ENCODE measurements at regions not wholly inside any gene's neighbourhood (a gene's known extent, or its start where the extent isn't known, plus 50 kb on each side); places are given as distances from the start of the nearest gene placed in this dataset.
"Not testable (repeated sequence)": the region's sequence is repeated elsewhere in the genome, so short reads cannot be mapped to it uniquely, and the experiment has no call there.

DNA sequence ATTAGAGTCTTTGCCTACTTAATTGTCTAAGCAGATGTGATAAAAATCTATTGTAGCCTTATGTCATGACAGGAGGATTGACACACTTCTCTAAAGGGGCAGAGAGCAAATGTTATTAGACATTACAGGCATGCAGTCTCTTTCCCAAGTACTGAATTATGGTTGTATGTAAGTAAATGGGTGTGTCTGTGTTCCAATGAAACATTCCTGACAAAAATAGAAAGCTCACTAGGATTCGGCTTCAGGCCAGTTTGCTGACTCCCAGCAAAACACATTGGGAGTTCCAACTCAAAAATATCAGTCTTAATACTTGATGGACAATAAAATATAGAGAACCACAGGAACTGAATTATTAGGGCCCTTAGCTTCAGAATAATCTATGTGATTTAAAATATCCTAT is 1480.4 kb downstream of the FAM181B start:
- H3K36me3 ChIP-seq (ENCODE audit: low read depth, missing control alignments), result no peaks in the 10 kb centered on the region
- TF ChIP-seq CTCF (IDR thresholded peaks at IDR 0.05) (no peak), POLR2A (IDR thresholded peaks at IDR 0.05) (no peak)
- intact Hi-C loops (cut with DNase I; ENCODE audit: low total_unique reads), result no loop called here
- 33 to 38% methylated on average over 1 of the region's 1 CpG for WGBS, 2 donors
- no peak for DNase-seq
- no peak overlapping the region for H3K27ac ChIP-seq
- H3K4me3 ChIP-seq, result no peak overlapping the region
- H3K9me3 ChIP-seq, result no peaks in the 10 kb centered on the region
- H3K4me1 ChIP-seq, result no peaks in the 10 kb centered on the region
- H3K27me3 ChIP-seq, result no peaks in the 10 kb centered on the region

DNA sequence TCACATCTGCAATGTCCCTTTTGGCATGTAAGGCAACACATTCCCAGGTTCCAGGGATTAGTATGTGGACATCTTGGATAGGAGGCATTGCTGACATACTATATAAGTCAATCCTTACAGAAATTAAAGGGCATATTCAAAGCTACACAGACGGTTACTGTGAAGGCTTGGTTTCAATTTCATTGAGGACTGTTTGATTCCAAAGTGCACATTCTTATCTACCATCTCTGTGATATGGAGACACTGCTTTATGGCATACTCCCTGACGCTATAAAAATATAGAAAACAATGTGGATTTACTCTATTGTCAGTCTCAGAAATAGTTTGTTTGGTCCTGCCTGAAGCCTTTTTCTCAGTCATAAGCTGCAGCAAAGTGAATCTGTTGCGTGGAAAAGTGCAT is 1486.7 kb downstream of the FAM181B start:
- Histone ChIP-seq H3K9me3 (no peaks in the 10 kb centered on the region), H3K36me3 (ENCODE audit: low read depth, missing control alignments) (no peaks in the 10 kb centered on the region), H3K4me3 (no peak overlapping the region), H3K27me3 (no peaks in the 10 kb centered on the region), H3K27ac (no peak overlapping the region), H3K4me1 (no peaks in the 10 kb centered on the region)
- 81 to 82% methylated on average over 3 of the region's 3 CpGs for WGBS, 2 donors
- no peak for TF ChIP-seq CTCF (IDR thresholded peaks at IDR 0.05)
- TF ChIP-seq POLR2A (IDR thresholded peaks at IDR 0.05), result no peak
- intact Hi-C loops (cut with DNase I; ENCODE audit: low total_unique reads), result no loop called here
- no peak for DNase-seq

DNA sequence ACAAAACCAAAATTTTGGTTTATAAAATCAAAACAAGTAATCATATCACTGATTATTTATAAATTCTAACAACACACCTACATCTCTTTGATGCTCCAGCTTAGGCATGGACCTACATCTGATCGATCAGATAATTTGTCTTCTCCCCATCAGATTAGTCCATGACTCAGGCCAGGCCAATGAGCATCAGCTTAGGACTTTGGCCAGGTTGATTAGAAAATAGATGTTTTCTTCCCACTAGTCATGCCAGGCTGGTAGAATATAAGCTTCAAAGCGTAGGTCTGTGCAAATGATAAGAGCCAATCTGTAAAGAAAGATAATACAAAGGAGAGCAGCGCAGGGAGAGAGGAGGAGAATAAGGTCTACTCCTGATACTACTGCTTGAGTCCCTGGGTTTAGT is 1487.9 kb downstream of the FAM181B start:
- Histone ChIP-seq H3K27ac (no peak overlapping the region), H3K9me3 (no peaks in the 10 kb centered on the region), H3K4me1 (no peaks in the 10 kb centered on the region), H3K36me3 (ENCODE audit: low read depth, missing control alignments) (no peaks in the 10 kb centered on the region), H3K4me3 (no peak overlapping the region), H3K27me3 (no peaks in the 10 kb centered on the region)
- WGBS, 2 donors, result 81 to 96% methylated on average over 3 of the region's 3 CpGs
- TF ChIP-seq CTCF (IDR thresholded peaks at IDR 0.05) (no peak), POLR2A (IDR thresholded peaks at IDR 0.05) (no peak)
- DNase-seq, result no peak
- intact Hi-C loops (cut with DNase I; ENCODE audit: low total_unique reads), result no loop called here

DNA sequence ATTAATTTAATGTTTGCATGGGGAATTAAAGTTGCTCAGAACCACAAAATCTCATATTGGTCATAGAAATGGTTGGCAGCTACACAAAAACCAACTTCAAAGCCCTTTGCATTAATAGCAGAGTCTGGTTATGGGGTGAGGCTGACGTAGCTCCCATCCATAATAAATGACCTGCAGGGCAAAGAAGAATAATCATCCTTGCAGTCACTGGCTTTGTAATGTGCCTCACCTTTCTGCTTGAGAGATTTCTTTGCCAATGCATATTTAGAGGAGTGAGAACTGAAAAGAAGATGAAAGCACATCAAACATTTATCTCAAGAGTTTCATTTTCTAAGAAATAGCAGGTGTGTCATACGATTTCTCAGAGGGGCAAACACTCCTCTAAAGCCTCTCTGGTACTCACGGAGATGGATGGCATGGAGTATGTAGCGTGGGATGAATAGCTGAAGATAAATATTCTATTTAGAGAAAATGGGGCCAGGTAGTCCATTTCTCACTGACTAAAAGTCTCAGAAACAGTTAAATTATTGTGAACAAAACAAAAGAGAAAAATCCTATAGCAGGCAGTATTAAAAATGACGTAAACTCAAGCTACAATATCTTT is 1491.9 kb downstream of the FAM181B start:
- no peaks in the 10 kb centered on the region for H3K9me3 ChIP-seq
- H3K4me1 ChIP-seq, result no peaks in the 10 kb centered on the region
- no peak for TF ChIP-seq CTCF (IDR thresholded peaks at IDR 0.05)
- TF ChIP-seq POLR2A (IDR thresholded peaks at IDR 0.05), result no peak
- 75 to 80% methylated on average over 5 of the region's 5 CpGs for WGBS, 2 donors
- intact Hi-C loops (cut with DNase I; ENCODE audit: low total_unique reads), result no loop called here
- H3K27me3 ChIP-seq, result no peaks in the 10 kb centered on the region
- no peak overlapping the region for H3K4me3 ChIP-seq
- H3K27ac ChIP-seq, result no peak overlapping the region
- no peak for DNase-seq
- no peaks in the 10 kb centered on the region for H3K36me3 ChIP-seq (ENCODE audit: low read depth, missing control alignments)

DNA sequence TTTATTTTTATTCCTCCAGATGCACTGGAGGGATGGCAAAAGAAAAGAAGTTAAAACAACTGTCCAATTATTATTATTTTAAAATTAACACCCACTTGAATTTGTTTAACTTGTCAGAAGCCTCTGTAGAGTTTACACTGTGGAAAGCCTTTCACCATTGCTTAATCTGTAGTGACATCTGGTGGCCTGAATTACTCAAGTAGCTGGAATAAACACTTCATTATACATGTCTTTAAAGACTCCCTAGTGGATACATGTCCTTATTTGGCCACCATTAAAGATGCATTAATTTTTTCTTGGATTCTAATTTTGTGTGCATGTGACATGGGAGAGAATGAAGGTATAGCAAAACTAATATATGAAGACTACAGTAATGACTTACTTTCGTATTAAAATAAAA is 1496.5 kb downstream of the FAM181B start:
- no peaks in the 10 kb centered on the region for H3K27me3 ChIP-seq
- no peak overlapping the region for H3K27ac ChIP-seq
- H3K4me1 ChIP-seq, result peaks cover 2% of the 10 kb centered on the region
- no peak overlapping the region for H3K4me3 ChIP-seq
- TF ChIP-seq POLR2A (IDR thresholded peaks at IDR 0.05) (no peak), CTCF (IDR thresholded peaks at IDR 0.05) (peak; percentile 32 to 40 (median 36))
- no peaks in the 10 kb centered on the region for H3K36me3 ChIP-seq (ENCODE audit: low read depth, missing control alignments)
- peak; percentile 25 for DNase-seq
- no peaks in the 10 kb centered on the region for H3K9me3 ChIP-seq
- 75 to 76% methylated on average over 1 of the region's 1 CpG for WGBS, 2 donors
- intact Hi-C loops (cut with DNase I; ENCODE audit: low total_unique reads), result no loop called here

DNA sequence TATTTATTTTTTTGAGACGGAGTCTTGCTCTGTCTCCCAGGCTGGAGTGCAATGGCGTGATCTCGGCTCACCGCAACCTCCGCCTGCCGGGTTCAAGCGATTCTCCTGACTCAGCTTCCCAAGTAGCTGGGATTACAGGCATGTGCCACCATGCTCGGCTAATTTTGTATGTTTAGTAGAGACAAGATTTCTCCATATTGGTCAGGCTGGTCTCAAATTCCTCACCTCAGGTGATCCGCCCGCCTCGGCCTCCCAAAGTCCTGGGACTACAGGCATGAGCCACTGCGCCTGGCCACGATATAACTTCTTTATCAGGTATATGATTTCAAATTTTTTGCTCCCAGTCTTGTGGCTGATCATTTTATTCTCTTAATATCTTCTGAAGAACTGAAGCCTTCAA is 1506.3 kb downstream of the FAM181B start:
- H3K9me3 ChIP-seq; H3K4me1 ChIP-seq; H3K4me3 ChIP-seq; DNase-seq; H3K27me3 ChIP-seq; H3K27ac ChIP-seq; intact Hi-C loops (cut with DNase I; ENCODE audit: low total_unique reads); H3K36me3 ChIP-seq (ENCODE audit: low read depth, missing control alignments): not testable (repeated sequence)
- 67 to 75% methylated on average over 13 of the region's 13 CpGs for WGBS, 2 donors
